ENCODE measurements at regions not wholly inside any gene's neighbourhood (a gene's known extent, or its start where the extent isn't known, plus 50 kb on each side); places are given as distances from the start of the nearest gene placed in this dataset.
"Not testable (repeated sequence)": the region's sequence is repeated elsewhere in the genome, so short reads cannot be mapped to it uniquely, and the experiment has no call there.

- DNase-seq = no peak
Measured at GRCh38 chr7:13107291-13107690, 419.9 kb downstream of the ARL4A start.

- no peak for DNase-seq
Measured at GRCh38 chr7:13108061-13108460, 420.6 kb downstream of the ARL4A start.

DNA sequence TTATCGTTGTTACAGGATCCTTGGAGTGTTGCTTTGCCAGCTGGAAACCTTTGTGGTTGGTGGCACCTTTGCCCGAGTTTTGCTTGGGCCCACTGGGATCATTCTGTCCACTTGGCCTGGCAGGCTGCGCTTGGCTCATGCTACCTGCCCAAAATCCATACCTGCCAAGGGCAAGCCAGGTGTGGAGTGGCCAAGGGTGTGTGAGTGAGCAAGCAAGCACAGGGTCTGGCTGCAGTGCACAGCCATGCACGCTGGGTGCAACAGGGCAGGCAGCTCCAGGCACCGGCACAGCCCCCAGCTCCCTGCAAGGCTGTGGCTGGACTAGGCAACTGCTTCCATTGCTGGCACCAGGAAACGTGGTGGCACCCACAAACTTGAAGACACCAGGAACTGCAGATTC is 421.8 kb downstream of the ARL4A start:
- DNase-seq = no peak

- DNase-seq = no peak
Measured at GRCh38 chr7:13110107-13110506, 422.7 kb downstream of the ARL4A start.

GRCh38 chr7:13111230-13111629 is 423.8 kb downstream of the ARL4A start:
- no peak for DNase-seq

DNA sequence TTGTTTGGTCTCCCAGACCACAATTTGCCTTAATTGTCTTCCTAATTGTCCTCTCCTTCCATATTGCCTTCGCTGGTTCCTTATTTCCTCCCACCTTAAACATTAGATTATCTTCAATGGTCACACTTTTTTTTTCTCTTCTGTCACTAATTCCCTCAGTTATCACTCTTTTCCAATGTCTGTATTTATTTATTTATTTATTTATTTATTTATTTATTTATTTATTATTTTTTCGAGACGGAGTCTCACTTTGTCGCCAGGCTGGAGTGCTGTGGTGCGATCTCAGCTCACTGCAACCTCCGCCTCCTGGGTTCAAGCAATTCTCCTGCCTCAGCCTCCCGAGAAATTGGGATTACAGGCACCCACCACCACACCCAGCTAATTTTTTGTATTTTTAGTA is 426.8 kb downstream of the ARL4A start:
- not testable (repeated sequence) for DNase-seq

GRCh38 chr7:13115157-13115772 is 427.8 kb downstream of the ARL4A start:
- no peak for DNase-seq

- DNase-seq = no peak
Measured at GRCh38 chr7:13115855-13116254, 428.4 kb downstream of the ARL4A start.

GRCh38 chr7:13117103-13117502 is 429.7 kb downstream of the ARL4A start:
- no peak for DNase-seq

- no peak for DNase-seq
Measured at GRCh38 chr7:13117592-13117991, 430.2 kb downstream of the ARL4A start.

DNA sequence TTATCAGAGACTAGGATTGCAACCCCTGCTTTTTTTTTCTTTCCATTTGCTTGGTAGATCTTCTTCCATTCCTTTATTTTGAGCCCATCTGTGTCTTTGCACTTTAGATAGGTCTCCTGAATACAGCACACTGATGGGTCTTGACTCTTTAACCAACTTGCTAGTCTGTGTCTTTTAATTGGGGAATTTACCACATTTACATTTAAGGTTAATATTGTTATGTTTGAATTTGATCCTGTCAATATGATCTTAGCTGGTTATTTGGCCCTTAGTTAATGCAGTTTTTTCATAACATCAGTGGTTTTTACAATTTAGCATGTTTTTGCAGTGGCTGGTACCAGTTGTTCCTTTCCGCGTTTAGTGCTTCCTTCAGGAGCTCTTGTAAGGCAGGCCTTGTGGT is 437.2 kb downstream of the ARL4A start:
- not testable (repeated sequence) for DNase-seq

DNA sequence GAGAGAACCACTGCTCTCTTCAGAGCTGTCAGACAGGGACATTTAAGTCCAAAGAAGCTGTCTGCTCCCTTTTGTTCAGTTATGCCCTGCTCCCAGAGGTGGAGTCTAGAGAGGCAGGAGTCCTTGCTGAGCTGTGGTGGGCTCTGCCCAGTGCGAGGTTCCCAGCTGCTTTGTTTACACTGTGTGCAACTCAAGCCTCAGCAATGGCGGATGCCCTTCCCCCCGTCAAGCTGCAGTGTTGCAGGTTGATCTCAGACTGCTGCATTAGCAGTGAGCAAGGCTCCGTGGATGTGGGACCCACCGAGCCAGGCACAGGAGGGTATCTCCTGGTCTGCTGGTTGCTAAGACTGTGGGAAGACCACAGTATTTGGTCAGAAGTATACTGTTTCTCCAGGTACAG is 438.9 kb downstream of the ARL4A start:
- DNase-seq = no peak

DNA sequence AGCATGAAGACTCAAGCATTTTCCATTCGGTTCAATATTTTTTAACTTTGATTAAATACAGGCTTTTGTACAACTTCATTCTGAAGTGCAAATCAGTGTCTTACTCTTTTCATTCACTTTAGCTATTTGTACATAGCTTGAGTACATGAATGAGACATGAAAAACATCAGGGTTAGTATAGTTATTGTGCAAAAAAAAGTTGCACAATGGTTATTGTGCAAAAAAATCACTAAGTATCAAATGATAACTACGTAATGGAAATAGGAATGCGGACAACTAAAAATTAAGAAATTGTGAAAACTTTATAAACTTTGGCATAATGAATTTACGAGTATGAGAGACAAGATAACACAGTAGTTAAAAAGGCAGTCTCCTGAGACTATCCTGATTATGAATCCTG is 442.9 kb downstream of the ARL4A start:
- DNase-seq = no peak

- not testable (repeated sequence) for DNase-seq
Measured at GRCh38 chr7:13130906-13131305, 443.5 kb downstream of the ARL4A start.

GRCh38 chr7:13132314-13132713 is 444.9 kb downstream of the ARL4A start:
- DNase-seq = no peak

DNA sequence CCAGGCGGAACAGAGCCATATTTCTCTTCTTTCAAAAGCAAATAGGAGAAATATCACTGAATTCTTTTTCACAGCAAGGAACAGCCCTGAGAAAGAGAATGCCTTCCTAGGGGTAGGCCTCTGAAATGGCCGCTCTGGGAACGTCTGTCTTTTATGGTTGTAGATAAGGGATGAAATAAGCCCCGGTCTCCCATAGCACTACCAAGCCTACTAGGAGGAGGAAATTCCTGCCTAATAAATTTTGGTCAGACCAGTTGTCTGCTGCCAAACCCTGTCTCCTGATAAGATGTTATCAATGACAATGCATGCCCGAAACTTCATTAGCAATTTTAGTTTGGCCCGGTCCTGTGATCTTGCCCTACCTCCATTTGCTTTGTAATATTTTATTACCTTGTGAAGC is 448.9 kb downstream of the ARL4A start:
- DNase-seq = not testable (repeated sequence)

- no peak for DNase-seq
Measured at GRCh38 chr7:13139436-13139835, 452.0 kb downstream of the ARL4A start.

GRCh38 chr7:13144673-13145072 is 457.2 kb downstream of the ARL4A start:
- DNase-seq = no peak

DNA sequence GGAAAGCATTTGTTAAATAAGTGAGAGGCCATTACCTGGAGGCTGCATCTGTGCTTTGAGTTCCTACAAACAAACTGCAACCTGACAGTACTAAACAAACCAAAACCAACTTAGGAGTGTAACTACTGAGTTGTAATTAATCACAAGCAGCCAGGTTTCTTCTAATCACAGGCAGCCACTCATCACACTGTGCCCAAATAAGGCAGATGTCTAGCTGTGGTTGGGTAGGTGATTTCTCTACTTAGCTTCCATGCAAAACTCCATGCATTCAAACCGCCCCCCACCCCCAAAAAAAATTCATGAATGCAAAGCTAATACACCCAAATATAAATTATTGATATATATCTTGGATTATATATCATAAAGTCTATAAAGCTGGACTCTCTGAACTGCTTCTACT is 461.1 kb downstream of the ARL4A start:
- no peak for DNase-seq

- DNase-seq = no peak
Measured at GRCh38 chr7:13151978-13152377, 464.5 kb downstream of the ARL4A start.

- no peak for DNase-seq
Measured at GRCh38 chr7:13152755-13153154, 465.3 kb downstream of the ARL4A start.

- no peak for DNase-seq
Measured at GRCh38 chr7:13153266-13153665, 465.8 kb downstream of the ARL4A start.

- no peak for DNase-seq
Measured at GRCh38 chr7:13153742-13154141, 466.3 kb downstream of the ARL4A start.

GRCh38 chr7:13155188-13155587 is 467.8 kb downstream of the ARL4A start:
- DNase-seq = no peak

GRCh38 chr7:13159003-13159402 is 471.6 kb downstream of the ARL4A start:
- no peak for DNase-seq

Measured in NCI-H2029 (cell line).